Gastroesophageal sphincter (tissue), 4 donors: ENCODE measurements at regions not wholly inside any gene's neighbourhood (a gene's known extent, or its start where the extent isn't known, plus 50 kb on each side); places are given as distances from the start of the nearest gene placed in this dataset.

Experiments
- ATAC-seq: fragments of 150-250 bp; one replicate; pipeline ENCODE4 v1.9.1; 2016; ENCODE audit warnings: mild to moderate bottlenecking, moderate library complexity
- H3K27ac ChIP-seq, 4 donors: fragments of 200-600 bp; sonication (generic) in 3 of 4; 1 replicate in 3 of 4; 2 replicates in 1 of 4; pipeline ENCODE4 v1.5.1; 2016 to 2019
- H3K27me3 ChIP-seq: fragments of 200-600 bp; sonication (generic); one replicate; pipeline ENCODE4 v1.5.1; 2019
- H3K36me3 ChIP-seq, 2 donors: fragments of 200-600 bp; sonication (generic); one replicate each; pipeline ENCODE4 v1.5.1; 2019; ENCODE audit warnings: control low read depth in 1 of 2
- H3K4me1 ChIP-seq, 3 donors: fragments of 200-600 bp; sonication (generic); 1 replicate in 2 of 3; 2 replicates in 1 of 3; pipeline ENCODE4 v1.5.1; 2016 to 2019; ENCODE audit warnings: control low read depth in 2 of 3
- H3K4me3 ChIP-seq, 2 donors: fragments of 200-600 bp; sonication (generic); one replicate each; pipeline ENCODE4 v1.5.1; 2019; ENCODE audit warnings: mild to moderate bottlenecking in 1 of 2, moderate library complexity in 1 of 2
- H3K9me3 ChIP-seq, 3 donors: fragments of 200-600 bp; sonication (generic); one replicate each; pipeline ENCODE4 v1.5.1; 2017 to 2019; ENCODE audit warnings: control low read depth in 2 of 3
- CTCF ChIP-seq, 4 experiments: fragments of 200-600 bp in 2 of 4; fragments of 450-650 bp in 2 of 4; sonication (generic) in 1 of 4; IDR thresholded peaks; one replicate each; pipeline ENCODE4 v1.5.1; 2017 to 2019; ENCODE audit warnings: antibody characterized with exemption in 4 of 4, mild to moderate bottlenecking in 2 of 4, moderate library complexity in 2 of 4
- EP300 ChIP-seq: sonication (generic); formaldehyde crosslinking; IDR thresholded peaks from one replicate; pipeline ENCODE4 v1.6.1; 2017; ENCODE audit warnings: antibody characterized with exemption, mild to moderate bottlenecking
- POLR2A ChIP-seq, 2 donors: fragments of 450-650 bp; IDR thresholded peaks; one replicate each; pipeline ENCODE4 v1.6.1; 2017; ENCODE audit warnings: antibody characterized with exemption in 2 of 2, mild to moderate bottlenecking in 2 of 2, moderate library complexity in 1 of 2
- POLR2AphosphoS5 ChIP-seq: sonication (generic); formaldehyde crosslinking; IDR thresholded peaks from one replicate; pipeline ENCODE4 v1.6.1; 2017; ENCODE audit warnings: antibody characterized with exemption
- WGBS, 2 donors: methylation state at CpG; one replicate each; pipeline ENCODE4 v1.1.5; 2018; ENCODE audit warnings: low coverage in 1 of 2; 5-methylcytosine and 5-hydroxymethylcytosine counted together

- no peak for ATAC-seq
- H3K36me3 ChIP-seq: no peaks in the 10 kb centered on the region
- H3K4me3 ChIP-seq: no peak overlapping the region
- 72 to 83% methylated on average over 3 to 5 of the region's 8 CpGs for WGBS, 2 donors
- no peaks in the 10 kb centered on the region for H3K4me1 ChIP-seq
- no peaks in the 10 kb centered on the region for H3K9me3 ChIP-seq
- H3K27me3 ChIP-seq: no peaks in the 10 kb centered on the region
- TF ChIP-seq POLR2AphosphoS5 (no peak), POLR2A (IDR thresholded peaks at IDR 0.05) (no peak), CTCF (IDR thresholded peaks at IDR 0.05) (no peak), EP300 (no peak)
- H3K27ac ChIP-seq: no peak overlapping the region
Measured at GRCh38 chr6:6994796-6995195, 113.0 kb upstream of the RREB1 start.

- Histone ChIP-seq H3K9me3 (no peaks in the 10 kb centered on the region), H3K4me3 (no peak overlapping the region), H3K27me3 (no peaks in the 10 kb centered on the region), H3K27ac (no peak overlapping the region), H3K4me1 (no peaks in the 10 kb centered on the region), H3K36me3 (no peaks in the 10 kb centered on the region)
- TF ChIP-seq CTCF (IDR thresholded peaks at IDR 0.05) (no peak), POLR2A (IDR thresholded peaks at IDR 0.05) (no peak), EP300 (no peak), POLR2AphosphoS5 (no peak)
- 79 to 100% methylated on average over 1 of the region's 1 CpG for WGBS, 2 donors
- no peak for ATAC-seq
Measured at GRCh38 chr6:6995328-6995727, 112.4 kb upstream of the RREB1 start.

GRCh38 chr6:6996124-6996523, 111.6 kb upstream of the RREB1 start:
- Histone ChIP-seq H3K27ac (no peak overlapping the region), H3K4me3 (no peak overlapping the region), H3K4me1 (no peaks in the 10 kb centered on the region), H3K36me3 (no peaks in the 10 kb centered on the region), H3K27me3 (no peaks in the 10 kb centered on the region), H3K9me3 (no peaks in the 10 kb centered on the region)
- TF ChIP-seq POLR2AphosphoS5: no peak
- TF ChIP-seq POLR2A (IDR thresholded peaks at IDR 0.05): no peak
- no peak for TF ChIP-seq EP300
- no peak for TF ChIP-seq CTCF (IDR thresholded peaks at IDR 0.05)
- 70 to 83% methylated on average over 1 to 2 of the region's 2 CpGs for WGBS, 2 donors
- no peak for ATAC-seq

- no peaks in the 10 kb centered on the region for H3K9me3 ChIP-seq
- no peak for TF ChIP-seq CTCF (IDR thresholded peaks at IDR 0.05)
- no peak for TF ChIP-seq EP300
- no peak for TF ChIP-seq POLR2A (IDR thresholded peaks at IDR 0.05)
- no peak for TF ChIP-seq POLR2AphosphoS5
- ATAC-seq: no peak
- no peaks in the 10 kb centered on the region for H3K36me3 ChIP-seq
- no peak overlapping the region for H3K4me3 ChIP-seq
- no peaks in the 10 kb centered on the region for H3K4me1 ChIP-seq
- H3K27me3 ChIP-seq: no peaks in the 10 kb centered on the region
- H3K27ac ChIP-seq: no peak overlapping the region
- 53 to 59% methylated on average over 8 to 10 of the region's 11 CpGs for WGBS, 2 donors
Measured at GRCh38 chr6:6997263-6998193, 110.2 kb upstream of the RREB1 start.

GRCh38 chr6:6998194-6998569, 109.6 kb upstream of the RREB1 start:
- H3K36me3 ChIP-seq: no peaks in the 10 kb centered on the region
- no peak overlapping the region for H3K27ac ChIP-seq
- 26 to 56% methylated on average over 3 to 6 of the region's 6 CpGs for WGBS, 2 donors
- ATAC-seq: no peak
- H3K4me3 ChIP-seq: no peak overlapping the region
- no peaks in the 10 kb centered on the region for H3K27me3 ChIP-seq
- H3K4me1 ChIP-seq: no peaks in the 10 kb centered on the region
- H3K9me3 ChIP-seq: no peaks in the 10 kb centered on the region
- TF ChIP-seq CTCF (IDR thresholded peaks at IDR 0.05) (no peak), POLR2AphosphoS5 (no peak), POLR2A (IDR thresholded peaks at IDR 0.05) (no peak), EP300 (no peak)
